GM21390 (cell line): ENCODE measurements at regions not wholly inside any gene's neighbourhood (a gene's known extent, or its start where the extent isn't known, plus 50 kb on each side); places are given as distances from the start of the nearest gene placed in this dataset.

ENCODE experiments used
- ATAC-seq: cut with Tn5 transposase; IDR thresholded peaks from one replicate; pipeline ENCODE4 v1.9.1; 2021; ENCODE audit not compliant: unreplicated experiment

GRCh38 chr12:42648061-42648460, 58.5 kb upstream of the PRICKLE1 start:
- ATAC-seq, result no peak

DNA sequence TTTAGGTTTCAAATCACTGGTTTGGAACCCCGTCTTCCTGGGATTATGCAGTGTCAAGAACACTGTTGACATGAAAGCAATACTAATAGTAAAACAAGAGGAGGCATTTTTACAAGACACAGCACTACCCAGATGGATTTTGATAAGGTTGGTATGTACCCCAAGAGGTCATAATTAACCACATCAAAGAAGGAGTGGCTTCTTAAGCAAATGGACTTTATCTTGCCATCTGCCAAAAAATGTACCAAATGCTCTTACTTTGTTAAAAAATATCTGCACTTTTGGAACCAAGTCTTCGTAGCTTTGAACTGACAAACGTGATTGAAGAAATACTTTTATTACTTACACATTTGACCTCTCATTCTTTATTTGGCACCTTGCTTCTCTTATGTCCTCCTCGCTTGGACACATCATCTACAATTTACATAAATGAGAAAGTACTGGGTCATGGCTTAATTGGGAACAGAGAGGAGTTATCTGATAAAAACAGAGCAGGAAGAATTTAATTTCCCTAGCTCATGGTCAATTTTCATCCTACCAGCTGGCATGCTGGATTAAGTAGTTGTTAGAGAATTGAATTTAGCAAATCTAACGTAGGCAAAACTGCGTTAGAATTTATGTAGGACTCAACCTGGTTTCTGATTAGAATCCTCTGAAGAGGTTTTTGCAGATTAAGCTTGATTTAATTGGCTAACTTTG, 54.5 kb upstream of the PRICKLE1 start:
- no peak for ATAC-seq

- ATAC-seq, result no peak
Measured at GRCh38 chr12:42641221-42641885, 51.8 kb upstream of the PRICKLE1 start.

DNA sequence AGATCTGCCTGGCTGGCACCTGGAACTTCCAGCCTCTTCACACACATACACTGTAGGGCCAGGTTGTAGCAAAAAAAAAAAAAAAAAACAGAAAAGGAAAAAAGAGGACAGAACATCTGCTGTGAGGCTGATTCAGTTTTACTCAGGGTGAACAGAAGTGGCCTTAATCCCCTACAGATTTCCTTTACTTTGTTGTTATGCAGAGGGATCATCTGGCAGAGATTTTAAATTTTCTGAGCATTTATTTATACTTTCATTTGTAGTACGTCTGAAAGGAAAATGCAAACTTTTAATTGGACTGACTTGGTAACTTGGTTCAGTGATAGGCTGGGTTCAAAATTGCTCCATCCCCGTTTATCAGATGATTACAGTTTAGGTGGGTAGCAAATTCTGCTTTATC, 50.8 kb upstream of the PRICKLE1 start:
- ATAC-seq, result no peak

- ATAC-seq, result no peak
Measured at GRCh38 chr12:42639556-42639955, 50.0 kb upstream of the PRICKLE1 start.
